Breast epithelium (tissue), 3 donors: ENCODE measurements at regions not wholly inside any gene's neighbourhood (a gene's known extent, or its start where the extent isn't known, plus 50 kb on each side); places are given as distances from the start of the nearest gene placed in this dataset.

Source experiments
- CTCF ChIP-seq, 3 donors: fragments of 450-650 bp; IDR thresholded peaks; one replicate each; pipeline ENCODE4 v1.5.1; 2016 to 2017; ENCODE audit warnings: antibody characterized with exemption in 3 of 3, mild to moderate bottlenecking in 3 of 3, moderate library complexity in 3 of 3
- POLR2A ChIP-seq: fragments of 450-650 bp; IDR thresholded peaks from one replicate; pipeline ENCODE4 v1.6.1; 2016; ENCODE audit warnings: antibody characterized with exemption, mild to moderate bottlenecking, moderate library complexity
- POLR2AphosphoS5 ChIP-seq, 3 donors: sonication (generic); formaldehyde crosslinking; IDR thresholded peaks; one replicate each; pipeline ENCODE4 v1.6.1; 2017; ENCODE audit warnings: antibody characterized with exemption in 3 of 3

DNA sequence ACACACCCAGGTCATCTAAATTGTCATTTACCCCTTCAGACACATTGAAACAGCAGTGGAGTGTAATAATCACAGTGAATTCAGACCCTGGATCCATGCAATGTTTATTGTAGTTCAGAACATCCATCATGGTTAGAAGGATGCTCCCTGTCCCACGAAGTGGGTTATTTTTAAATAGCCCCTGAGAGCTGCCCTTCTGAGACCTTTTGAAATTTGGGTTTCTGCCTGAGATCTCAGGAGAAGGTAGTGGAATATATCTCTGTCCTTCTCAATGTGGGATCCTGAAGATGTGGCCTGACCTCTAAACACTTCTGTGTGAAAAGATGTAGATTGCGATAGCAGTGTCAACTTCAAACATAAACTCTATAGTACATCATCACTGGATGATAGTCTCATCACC lies 1080.6 kb downstream of the TMEM121 start:
- TF ChIP-seq CTCF (IDR thresholded peaks at IDR 0.05): no peak
- TF ChIP-seq POLR2AphosphoS5 (IDR thresholded peaks at IDR 0.05): no peak
- TF ChIP-seq POLR2A: no peak
